Right atrium auricular region (tissue), 2 donors: ENCODE measurements at regions not wholly inside any gene's neighbourhood (a gene's known extent, or its start where the extent isn't known, plus 50 kb on each side); places are given as distances from the start of the nearest gene placed in this dataset.

Experiments
- DNase-seq: peaks from one replicate; pipeline ENCODE4 v3.0.0-alpha.2; 2019; ENCODE audit warnings: low spot score
- H3K27ac ChIP-seq, 2 donors: fragments of 200-600 bp; sonication (generic); 1 replicate in 1 of 2; 2 replicates in 1 of 2; pipeline ENCODE4 v1.5.1; 2016 to 2019
- H3K27me3 ChIP-seq, 2 donors: fragments of 200-600 bp; sonication (generic); one replicate each; pipeline versions ENCODE4 v1.5.1 to v1.6.0; 2017 to 2019
- H3K36me3 ChIP-seq: fragments of 200-600 bp; sonication (generic); one replicate; pipeline ENCODE4 v1.5.1; 2016
- H3K4me1 ChIP-seq, 2 donors: fragments of 200-600 bp; sonication (generic); one replicate each; pipeline versions ENCODE4 v1.5.1 to v1.6.0; 2017 to 2019
- H3K4me3 ChIP-seq, 2 donors: fragments of 200-600 bp; sonication (generic); 1 replicate in 1 of 2; 2 replicates in 1 of 2; pipeline ENCODE4 v1.5.1; 2017 to 2019; ENCODE audit warnings: mild to moderate bottlenecking in 1 of 2, moderate library complexity in 1 of 2
- H3K9me3 ChIP-seq, 2 donors: fragments of 200-600 bp; sonication (generic); one replicate each; pipeline ENCODE4 v1.5.1; 2019
- CTCF ChIP-seq, 2 donors: fragments of 200-600 bp; sonication (generic); IDR thresholded peaks; one replicate each; pipeline ENCODE4 v1.5.1; 2019; ENCODE audit warnings: antibody characterized with exemption in 2 of 2

GRCh38 chr3:16715281-16715680 lies 110.1 kb upstream of the DAZL start:
- no peaks in the 10 kb centered on the region for H3K27me3 ChIP-seq
- TF ChIP-seq CTCF (IDR thresholded peaks at IDR 0.05) = no peak
- H3K4me1 ChIP-seq = no peaks in the 10 kb centered on the region

GRCh38 chr3:16719426-16719825 lies 114.2 kb upstream of the DAZL start:
- H3K9me3 ChIP-seq = no peaks in the 10 kb centered on the region
- H3K36me3 ChIP-seq = no peaks in the 10 kb centered on the region
- no peak for TF ChIP-seq CTCF (IDR thresholded peaks at IDR 0.05)

More at GRCh38 chr3:16715281-16715680, 110.1 kb upstream of the DAZL start:
- peaks cover 0 to 11% of the 10 kb centered on the region in 2 donors for H3K9me3 ChIP-seq
- no peaks in the 10 kb centered on the region for H3K36me3 ChIP-seq
- DNase-seq = no peak
- H3K27ac ChIP-seq = no peak overlapping the region
- no peak overlapping the region for H3K4me3 ChIP-seq

GRCh38 chr3:16720367-16720940 lies 115.2 kb upstream of the DAZL start:
- Histone ChIP-seq H3K9me3 (peaks cover 0 to under 1% of the 10 kb centered on the region in 2 donors), H3K4me1 (no peaks in the 10 kb centered on the region), H3K36me3 (no peaks in the 10 kb centered on the region), H3K4me3 (no peak overlapping the region), H3K27me3 (no peaks in the 10 kb centered on the region), H3K27ac (no peak overlapping the region)
- DNase-seq = no peak
- TF ChIP-seq CTCF (IDR thresholded peaks at IDR 0.05) = no peak

More at GRCh38 chr3:16719426-16719825, 114.2 kb upstream of the DAZL start:
- H3K4me1 ChIP-seq = no peaks in the 10 kb centered on the region
- no peak for DNase-seq
- no peak overlapping the region for H3K4me3 ChIP-seq
- no peak overlapping the region for H3K27ac ChIP-seq
- no peaks in the 10 kb centered on the region for H3K27me3 ChIP-seq

GRCh38 chr3:16721494-16721893 lies 116.3 kb upstream of the DAZL start:
- H3K27me3 ChIP-seq = no peaks in the 10 kb centered on the region
- no peaks in the 10 kb centered on the region for H3K4me1 ChIP-seq
- no peak overlapping the region for H3K27ac ChIP-seq
- DNase-seq = no peak
- H3K9me3 ChIP-seq = peaks cover 0 to 7% of the 10 kb centered on the region in 2 donors
- no peaks in the 10 kb centered on the region for H3K36me3 ChIP-seq
- no peak overlapping the region for H3K4me3 ChIP-seq
- TF ChIP-seq CTCF (IDR thresholded peaks at IDR 0.05) = no peak

GRCh38 chr3:16723978-16724377 lies 118.8 kb upstream of the DAZL start:
- Histone ChIP-seq H3K36me3 (no peaks in the 10 kb centered on the region), H3K27me3 (no peaks in the 10 kb centered on the region), H3K4me1 (no peaks in the 10 kb centered on the region), H3K27ac (peak overlapping the region in 1 of 2 donors; percentile 44), H3K4me3 (no peak overlapping the region), H3K9me3 (peaks cover 0 to 7% of the 10 kb centered on the region in 2 donors)
- no peak for DNase-seq
- TF ChIP-seq CTCF (IDR thresholded peaks at IDR 0.05) = peak in 1 of 2 donors; percentile 23

- H3K9me3 ChIP-seq = peaks cover 0 to 7% of the 10 kb centered on the region in 2 donors
- peak overlapping the region in 1 of 2 donors; percentile 44 for H3K27ac ChIP-seq
- H3K36me3 ChIP-seq = no peaks in the 10 kb centered on the region
- no peak for TF ChIP-seq CTCF (IDR thresholded peaks at IDR 0.05)
- no peaks in the 10 kb centered on the region for H3K4me1 ChIP-seq
- no peaks in the 10 kb centered on the region for H3K27me3 ChIP-seq
- DNase-seq = no peak
- H3K4me3 ChIP-seq = no peak overlapping the region
Measured at GRCh38 chr3:16724487-16724886, 119.3 kb upstream of the DAZL start.
